ENCODE measurements at regions not wholly inside any gene's neighbourhood (a gene's known extent, or its start where the extent isn't known, plus 50 kb on each side); places are given as distances from the start of the nearest gene placed in this dataset.

DNA sequence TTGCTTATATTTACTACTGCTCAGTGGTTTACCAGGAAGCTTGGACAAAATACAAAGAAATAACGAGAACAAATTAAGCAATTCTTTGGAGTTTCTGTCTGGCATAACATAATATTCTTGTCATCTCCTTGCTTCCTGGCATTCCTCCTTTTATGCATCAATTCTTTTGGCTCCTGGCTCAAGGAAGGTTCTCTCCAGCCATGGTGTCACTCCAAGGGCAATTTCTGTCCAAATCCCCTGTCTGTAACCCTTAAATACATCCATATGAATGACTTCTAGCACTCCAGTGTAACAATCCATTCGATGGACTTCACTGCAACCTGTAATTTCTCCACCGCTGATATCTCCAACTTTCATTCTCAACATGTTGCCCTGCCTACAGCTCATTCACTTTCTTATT, 617.7 kb upstream of the ANKRD30A start:
- TF ChIP-seq, protein P1, sequence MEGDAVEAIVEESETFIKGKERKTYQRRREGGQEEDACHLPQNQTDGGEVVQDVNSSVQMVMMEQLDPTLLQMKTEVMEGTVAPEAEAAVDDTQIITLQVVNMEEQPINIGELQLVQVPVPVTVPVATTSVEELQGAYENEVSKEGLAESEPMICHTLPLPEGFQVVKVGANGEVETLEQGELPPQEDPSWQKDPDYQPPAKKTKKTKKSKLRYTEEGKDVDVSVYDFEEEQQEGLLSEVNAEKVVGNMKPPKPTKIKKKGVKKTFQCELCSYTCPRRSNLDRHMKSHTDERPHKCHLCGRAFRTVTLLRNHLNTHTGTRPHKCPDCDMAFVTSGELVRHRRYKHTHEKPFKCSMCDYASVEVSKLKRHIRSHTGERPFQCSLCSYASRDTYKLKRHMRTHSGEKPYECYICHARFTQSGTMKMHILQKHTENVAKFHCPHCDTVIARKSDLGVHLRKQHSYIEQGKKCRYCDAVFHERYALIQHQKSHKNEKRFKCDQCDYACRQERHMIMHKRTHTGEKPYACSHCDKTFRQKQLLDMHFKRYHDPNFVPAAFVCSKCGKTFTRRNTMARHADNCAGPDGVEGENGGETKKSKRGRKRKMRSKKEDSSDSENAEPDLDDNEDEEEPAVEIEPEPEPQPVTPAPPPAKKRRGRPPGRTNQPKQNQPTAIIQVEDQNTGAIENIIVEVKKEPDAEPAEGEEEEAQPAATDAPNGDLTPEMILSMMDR (IDR thresholded peaks at IDR 0.05; ENCODE audit: extremely low read depth in 1 of 2, insufficient read depth in 1 of 2, low read depth in 1 of 2, low read length in 2 of 2) = no peak
- TF ChIP-seq POLR2AphosphoS5 (IDR thresholded peaks at IDR 0.05; ENCODE audit: insufficient read depth, low read depth, low read length) = no peak
- no peak for TF ChIP-seq FOS (IDR thresholded peaks at IDR 0.05; ENCODE audit: borderline replicate concordance, insufficient read depth, low read length)
- TF ChIP-seq POLR2A (IDR thresholded peaks at IDR 0.05; ENCODE audit: low read depth, low read length) = no peak
- no peak for TF ChIP-seq EZH2 (IDR thresholded peaks at IDR 0.05; ENCODE audit: borderline replicate concordance, low read depth, low read length, severe bottlenecking)
- no peak for TF ChIP-seq MYC (IDR thresholded peaks at IDR 0.05; ENCODE audit: low read depth, low read length)
- TF ChIP-seq, protein P2, sequence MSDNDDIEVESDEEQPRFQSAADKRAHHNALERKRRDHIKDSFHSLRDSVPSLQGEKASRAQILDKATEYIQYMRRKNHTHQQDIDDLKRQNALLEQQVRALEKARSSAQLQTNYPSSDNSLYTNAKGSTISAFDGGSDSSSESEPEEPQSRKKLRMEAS (IDR thresholded peaks at IDR 0.05; ENCODE audit: insufficient read depth, insufficient read length) = no peak
- no peak for TF ChIP-seq JUN (IDR thresholded peaks at IDR 0.05; ENCODE audit: borderline replicate concordance, insufficient read depth, insufficient read length, low read depth)

Measured in endothelial cell of umbilical vein (primary cell).